ENCODE measurements at regions not wholly inside any gene's neighbourhood (a gene's known extent, or its start where the extent isn't known, plus 50 kb on each side); places are given as distances from the start of the nearest gene placed in this dataset.

DNA sequence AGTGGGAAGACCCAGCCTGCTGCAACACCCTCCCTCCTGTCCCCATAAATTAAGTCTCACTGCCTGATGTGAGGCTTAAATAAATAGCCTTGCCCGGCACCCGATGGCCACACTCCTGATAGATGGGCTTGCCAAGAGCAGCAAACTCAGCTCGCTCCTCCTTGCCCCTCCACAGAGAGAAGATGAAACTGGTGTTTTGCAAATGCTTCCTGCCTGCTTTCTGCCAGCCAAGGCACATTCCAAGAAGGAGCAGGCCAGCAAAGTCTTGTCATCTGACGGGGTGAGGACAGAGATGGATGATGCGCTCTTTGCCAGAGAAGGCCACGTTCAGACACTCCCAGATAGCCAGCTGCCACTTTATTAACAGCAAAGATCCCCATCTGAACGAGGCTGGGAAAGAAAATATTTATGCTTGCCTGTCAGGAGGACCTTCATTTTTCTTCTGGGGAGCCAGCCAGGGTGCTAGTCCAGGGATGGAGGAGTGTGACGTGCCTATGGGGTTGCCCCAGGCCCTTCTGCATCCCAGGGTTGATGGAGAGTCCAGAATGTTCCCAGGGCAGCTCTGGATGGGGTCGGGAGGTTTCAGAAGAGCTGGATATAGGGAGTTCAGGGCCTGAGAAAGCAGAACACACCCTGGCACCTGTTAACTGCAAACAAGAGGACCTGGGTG, 265.4 kb downstream of the FOXD2 start:
- DNase-seq (ENCODE audit: low read depth): peak; percentile 36

DNA sequence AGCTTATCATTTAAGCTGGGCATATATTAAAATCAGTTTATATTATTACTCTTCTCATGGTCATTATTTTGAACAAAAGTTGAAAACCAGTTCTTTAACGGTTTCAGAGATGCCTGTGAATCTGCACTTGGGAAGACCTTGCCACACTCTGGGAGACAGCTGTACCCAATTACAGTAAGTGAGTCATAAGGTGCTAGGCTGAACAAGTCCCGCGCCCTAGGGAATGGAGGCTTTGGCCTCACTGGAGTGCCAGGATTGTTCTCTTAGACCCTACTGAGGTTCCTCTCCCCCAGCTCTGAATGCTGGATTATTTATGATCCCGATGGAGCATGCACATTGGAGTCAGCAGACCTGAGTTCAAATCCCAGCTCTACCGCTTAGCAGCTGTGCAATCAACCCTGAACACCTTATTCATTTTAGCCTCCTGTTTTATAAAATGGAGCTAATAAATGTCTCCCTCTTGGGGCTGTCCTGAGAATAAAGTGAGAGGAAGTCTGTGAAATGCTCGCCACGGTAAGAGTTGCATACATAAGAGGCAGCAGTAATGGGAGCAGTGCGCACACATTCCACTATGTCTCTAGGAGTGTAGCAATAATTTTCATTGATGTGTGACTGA, 266.2 kb downstream of the FOXD2 start:
- DNase-seq (ENCODE audit: low read depth): peak; percentile 83

DNA sequence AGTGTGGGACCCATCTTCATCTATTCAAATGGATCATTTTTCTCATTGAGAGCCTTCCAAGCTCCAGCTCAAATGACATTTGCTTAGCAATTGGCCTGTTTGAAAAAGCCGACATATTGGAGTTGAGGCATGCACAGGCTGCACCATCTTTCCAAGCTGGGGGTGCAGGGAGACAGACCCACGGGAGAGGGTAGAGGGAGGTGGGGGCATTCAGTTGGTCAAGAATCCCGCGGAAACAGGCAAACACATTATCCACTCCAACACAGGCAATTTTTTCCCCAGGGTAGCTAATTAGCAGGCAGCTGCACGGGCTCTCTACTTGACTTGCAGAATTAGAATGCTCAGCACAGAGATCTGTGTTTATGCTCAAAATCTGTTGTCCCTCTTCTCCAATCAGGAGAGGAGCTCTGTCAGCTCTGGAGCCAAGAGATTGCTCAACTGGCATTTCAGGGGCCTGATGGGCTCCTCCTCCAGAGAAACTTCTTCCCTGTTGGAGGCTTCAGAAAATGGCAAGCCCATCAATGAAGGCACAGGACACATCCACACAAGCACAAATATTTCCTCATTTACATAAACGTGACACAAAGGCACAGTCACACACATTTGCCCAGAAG, 267.8 kb downstream of the FOXD2 start:
- peak; percentile 27 for DNase-seq (ENCODE audit: low read depth)

DNA sequence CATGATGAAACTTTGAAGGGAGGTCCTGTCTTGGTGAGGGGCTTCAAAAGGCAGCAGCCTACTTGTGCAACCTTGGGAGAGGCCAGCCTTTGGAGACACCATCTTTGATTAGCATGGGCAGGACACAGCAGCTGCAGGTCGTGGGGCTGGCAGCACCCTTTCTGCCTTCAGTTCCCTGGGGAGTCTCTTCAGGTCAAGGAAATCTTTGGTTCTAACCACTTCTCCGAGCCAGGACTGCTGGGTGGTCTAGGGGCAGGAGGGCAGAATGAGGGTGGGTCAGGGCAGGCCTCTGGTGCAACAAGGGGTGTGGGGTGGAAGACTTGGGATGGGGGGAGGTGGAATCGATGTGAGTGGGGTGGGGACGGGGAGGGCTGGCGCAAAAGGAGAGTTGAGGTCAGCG, 269.7 kb downstream of the FOXD2 start:
- no peak for DNase-seq (ENCODE audit: low read depth)

GRCh38 chr1:47708019-47708535, 270.2 kb downstream of the FOXD2 start:
- no peak for DNase-seq (ENCODE audit: low read depth)

GRCh38 chr1:47708658-47709018, 270.8 kb downstream of the FOXD2 start:
- no peak for DNase-seq (ENCODE audit: low read depth)

DNA sequence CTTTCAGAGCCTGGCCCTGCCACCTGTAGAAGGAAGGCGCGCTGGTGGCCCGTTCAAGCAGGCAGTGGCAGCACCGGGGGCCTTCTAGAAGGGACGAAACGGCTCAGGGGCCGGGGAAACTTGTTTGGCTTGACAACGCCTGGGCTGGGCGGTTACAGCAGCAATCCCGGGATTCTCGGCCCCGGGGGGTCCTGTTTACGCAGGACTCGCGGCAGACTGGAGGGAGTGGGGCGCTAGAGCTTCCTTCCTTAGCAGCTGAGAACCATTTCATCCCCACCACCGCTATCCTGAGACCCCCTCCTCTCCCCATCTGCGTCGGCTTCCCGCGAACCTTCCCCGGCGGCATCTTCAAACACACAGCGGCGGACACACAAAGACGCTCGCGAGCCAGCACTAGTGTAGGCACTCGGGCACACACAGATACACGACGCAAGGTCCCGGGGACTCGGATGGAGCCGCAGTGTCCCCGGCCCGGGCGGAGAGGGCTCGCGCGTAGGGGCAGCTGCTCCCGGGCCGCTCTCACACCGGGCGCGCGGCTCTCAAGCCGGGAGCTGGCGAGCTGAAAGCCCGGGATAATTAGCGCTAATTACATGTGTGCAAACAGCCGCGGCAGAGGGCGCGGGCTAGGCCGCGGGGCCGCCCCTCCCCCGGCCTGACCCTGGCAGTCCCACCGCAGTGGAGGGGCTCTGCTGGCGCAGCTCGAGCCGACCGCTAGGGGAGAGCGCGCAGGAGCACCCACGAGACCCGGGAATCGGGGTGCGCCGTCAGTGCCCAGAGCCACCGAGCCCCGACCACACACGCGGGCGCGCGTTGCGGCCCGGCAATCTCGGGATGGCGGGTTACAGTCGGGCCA, 271.4 kb downstream of the FOXD2 start:
- DNase-seq (ENCODE audit: low read depth): peak; percentile 50

GRCh38 chr1:47709872-47710231, 272.0 kb downstream of the FOXD2 start:
- peak; percentile 11 for DNase-seq (ENCODE audit: low read depth)

DNA sequence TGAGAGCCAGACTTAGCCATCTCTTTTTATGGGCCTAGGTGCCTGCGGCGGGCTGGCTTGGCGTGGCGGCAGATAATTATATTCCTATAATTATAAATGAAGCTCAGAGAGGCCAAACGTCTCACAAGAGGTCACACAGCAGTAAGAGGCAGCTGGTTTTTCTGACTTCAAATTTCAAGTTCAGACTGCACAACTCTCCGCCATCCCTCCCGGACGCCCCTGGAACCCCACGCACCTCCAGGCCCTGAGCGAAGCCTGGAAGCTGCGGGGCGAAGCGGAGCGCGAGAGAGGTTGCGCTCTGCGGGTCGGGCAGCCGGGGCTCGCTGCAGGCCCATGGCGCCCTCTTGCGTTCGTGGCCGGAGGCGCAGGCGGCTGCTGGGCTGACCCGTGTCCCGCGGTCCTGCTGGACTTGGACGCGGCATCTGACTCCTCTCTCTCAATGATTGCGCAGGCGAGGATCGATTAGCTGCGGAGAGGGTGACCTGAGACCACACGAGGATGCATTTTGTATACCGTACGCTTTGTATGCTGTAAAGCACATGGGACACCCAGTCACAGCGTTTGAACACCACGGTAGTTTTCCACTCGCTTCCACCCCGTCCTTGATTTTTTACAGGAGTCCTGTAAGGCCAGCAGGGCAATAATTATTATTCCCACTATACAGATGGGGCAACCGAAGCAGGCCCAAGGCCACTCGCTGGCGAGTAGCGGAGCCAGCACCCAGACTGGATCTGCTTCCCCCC, 272.7 kb downstream of the FOXD2 start:
- DNase-seq (ENCODE audit: low read depth): peak; percentile 60
